Activated T-cell treated with anti-CD3 and anti-CD28 coated beads, Interleukin-2, amount 50 U/mL, for 72 hours (primary cell): ENCODE measurements at regions not wholly inside any gene's neighbourhood (a gene's known extent, or its start where the extent isn't known, plus 50 kb on each side); places are given as distances from the start of the nearest gene placed in this dataset.

Experiments used
- ATAC-seq, 2 donors: fragments of 150-1000 bp; cut with Tn5 transposase; replicated peaks in 1 of 2; 2 replicates each; pipeline ENCODE4 v1.10.0; 2021; ENCODE audit warnings: moderate library complexity in 2 of 2, mild to moderate bottlenecking in 1 of 2
- DNase-seq, 2 donors: peaks; one replicate each; pipeline ENCODE4 v3.0.0; 2021 to 2022; ENCODE audit warnings: mixed read lengths in 1 of 2
- H3K27ac Mint-ChIP-seq: one replicate; pipeline ENCODE4 v1.8.0; 2022; ENCODE audit warnings: mild to moderate bottlenecking, moderate library complexity, mixed read lengths
- H3K27me3 Mint-ChIP-seq: one replicate; pipeline ENCODE4 v1.8.0; 2022; ENCODE audit warnings: low read depth, mixed read lengths
- H3K36me3 Mint-ChIP-seq, 2 donors: one replicate each; pipeline ENCODE4 v1.8.0; 2022; ENCODE audit warnings: mixed read lengths in 2 of 2, mild to moderate bottlenecking in 1 of 2; ENCODE audit not compliant: insufficient read depth in 2 of 2
- H3K4me1 Mint-ChIP-seq: one replicate; pipeline ENCODE4 v1.8.0; 2022; ENCODE audit warnings: low read depth, mixed read lengths
- H3K4me3 Mint-ChIP-seq, 2 donors: one replicate each; pipeline ENCODE4 v1.8.0; 2022; ENCODE audit warnings: mild to moderate bottlenecking in 2 of 2, mixed read lengths in 2 of 2, moderate library complexity in 2 of 2
- H3K9me3 Mint-ChIP-seq, 2 donors: one replicate each; pipeline ENCODE4 v1.8.0; 2022; ENCODE audit warnings: mixed read lengths in 2 of 2

DNA sequence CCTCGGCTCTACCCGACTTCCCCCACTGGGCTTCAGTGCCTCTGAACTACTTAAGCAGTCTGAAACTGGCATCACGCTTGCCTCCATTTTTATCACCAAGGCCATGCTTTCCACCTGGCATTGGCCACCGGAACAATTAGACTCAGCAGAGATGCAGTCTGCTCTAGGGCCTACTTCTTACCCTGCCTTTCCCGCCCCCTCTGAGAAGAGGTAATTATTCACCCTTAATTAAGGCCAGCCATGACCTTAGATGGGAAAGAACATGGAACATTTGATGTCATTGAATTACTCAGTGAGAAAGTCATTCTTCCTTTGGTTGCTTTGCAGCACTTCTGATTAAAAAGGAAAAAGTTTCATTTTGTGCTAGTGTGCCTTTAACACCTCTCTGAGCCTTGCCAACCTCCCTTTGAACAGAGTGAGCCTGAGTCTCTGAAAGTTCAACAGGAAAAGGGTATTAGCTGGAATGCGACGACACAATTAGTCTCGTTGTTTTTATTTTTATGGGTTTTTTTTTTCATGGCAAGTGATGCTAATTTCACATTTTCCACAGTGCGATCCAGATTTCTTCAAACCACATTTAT is 60.9 kb upstream of the TNRC6A start:
- Mint-ChIP-seq H3K27me3 (peaks cover 20% of the 10 kb centered on the region), H3K9me3 (no peaks in the 10 kb centered on the region), H3K4me3 (peak overlapping the region; percentile 78 to 79), H3K27ac (peak overlapping the region; percentile 93), H3K4me1 (peaks cover 74% of the 10 kb centered on the region), H3K36me3 (no peaks in the 10 kb centered on the region)
- peak; percentile 51 to 61 for DNase-seq
- peak; percentile 71 to 73 for ATAC-seq

DNA sequence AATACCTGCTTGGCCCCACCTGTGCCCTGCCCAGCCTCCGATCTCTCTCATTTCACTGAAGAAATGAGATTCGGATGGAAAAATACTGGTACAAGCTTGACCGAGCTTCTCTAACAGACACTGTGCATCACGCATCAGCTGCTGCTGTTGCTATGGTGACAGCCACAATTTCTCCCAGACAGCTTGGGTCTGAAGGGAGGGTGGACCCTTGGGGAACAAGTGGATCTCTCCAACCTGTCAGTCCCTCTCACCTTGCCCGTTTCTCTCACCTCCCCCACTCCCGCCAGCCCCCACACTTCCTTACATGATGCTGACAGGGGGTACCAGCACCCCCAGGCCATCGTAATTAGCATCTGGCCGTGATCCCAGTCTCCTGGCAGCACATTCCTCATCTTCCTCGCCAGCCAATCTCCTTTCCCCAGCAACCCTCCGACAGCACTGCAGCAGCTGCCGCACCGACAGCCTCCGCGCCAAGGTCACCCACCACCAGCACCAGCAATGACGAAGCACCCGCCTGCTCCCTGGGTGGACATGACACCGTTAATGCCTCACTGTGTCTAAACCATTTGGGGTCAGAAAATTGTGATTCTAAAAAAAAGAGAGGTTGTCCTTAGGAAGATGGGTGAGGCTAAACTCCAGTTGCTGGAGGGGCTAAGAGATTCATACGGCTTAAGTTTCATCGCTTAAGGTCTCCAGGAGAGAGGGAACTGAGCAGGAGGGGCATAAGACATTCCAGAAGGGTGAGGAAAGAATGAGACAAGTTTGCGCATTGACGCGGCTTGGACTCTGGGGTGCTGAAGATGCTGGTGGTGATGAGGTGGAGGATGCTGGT is 58.6 kb upstream of the TNRC6A start:
- peak overlapping the region; percentile 90 for H3K27ac Mint-ChIP-seq
- no peaks in the 10 kb centered on the region for H3K9me3 Mint-ChIP-seq
- no peaks in the 10 kb centered on the region for H3K36me3 Mint-ChIP-seq
- peak in 1 of 2 donors; percentile 14 for DNase-seq
- H3K4me3 Mint-ChIP-seq = peak overlapping the region; percentile 21 to 49
- peaks cover 23% of the 10 kb centered on the region for H3K27me3 Mint-ChIP-seq
- ATAC-seq = no peak
- peaks cover 55% of the 10 kb centered on the region for H3K4me1 Mint-ChIP-seq

DNA sequence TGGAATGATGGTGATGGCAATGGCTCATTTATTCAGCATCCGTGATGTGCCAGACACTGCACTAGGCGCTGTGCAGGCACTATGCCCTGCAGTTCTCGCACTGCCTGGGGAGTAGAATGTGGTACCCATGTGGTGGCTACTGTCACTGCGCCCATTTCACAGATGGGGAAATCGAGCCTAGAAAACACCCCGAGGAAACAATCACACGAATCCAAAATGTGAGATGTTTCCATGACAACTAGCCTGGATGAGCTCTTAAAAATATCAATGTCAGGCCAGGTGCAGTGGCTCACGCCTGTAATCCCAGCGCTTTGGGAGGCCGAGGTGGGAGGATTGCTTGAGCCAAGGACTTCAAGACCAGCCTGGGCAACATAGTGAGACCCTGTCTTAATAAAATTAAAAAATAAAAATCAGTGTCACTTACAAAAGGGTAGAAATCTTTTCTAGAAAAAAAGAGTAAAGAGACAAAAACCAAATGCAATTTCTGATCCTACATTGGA is 57.9 kb upstream of the TNRC6A start:
- Mint-ChIP-seq H3K9me3 (no peaks in the 10 kb centered on the region), H3K4me3 (no peak overlapping the region), H3K36me3 (no peaks in the 10 kb centered on the region), H3K27ac (no peak overlapping the region), H3K4me1 (peaks cover 52% of the 10 kb centered on the region), H3K27me3 (peaks cover 26% of the 10 kb centered on the region)
- DNase-seq (no peak), ATAC-seq (no peak)

DNA sequence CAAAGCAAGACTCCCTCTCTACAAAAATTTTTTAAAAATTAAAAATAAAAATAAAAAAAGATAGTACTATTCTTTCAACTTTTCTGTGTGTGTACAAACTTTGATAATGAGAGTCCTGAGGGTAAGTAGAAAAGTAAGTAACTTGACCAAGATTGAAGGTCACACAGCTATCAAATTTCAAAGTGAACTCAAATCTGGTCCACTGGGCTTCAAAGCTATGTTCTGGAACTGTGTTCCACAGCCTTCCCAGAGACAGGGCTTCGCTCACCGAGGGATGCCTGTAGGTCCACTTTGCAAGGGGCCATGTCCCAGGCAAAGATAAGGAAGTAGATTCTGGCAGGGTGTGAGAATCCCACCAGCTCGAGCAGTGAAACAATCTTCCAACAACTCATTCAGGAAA is 56.3 kb upstream of the TNRC6A start:
- Mint-ChIP-seq H3K27me3 (peaks cover 34% of the 10 kb centered on the region), H3K27ac (no peak overlapping the region), H3K36me3 (no peaks in the 10 kb centered on the region), H3K4me3 (no peak overlapping the region), H3K9me3 (no peaks in the 10 kb centered on the region), H3K4me1 (peaks cover 35% of the 10 kb centered on the region)
- DNase-seq = no peak
- ATAC-seq = no peak

DNA sequence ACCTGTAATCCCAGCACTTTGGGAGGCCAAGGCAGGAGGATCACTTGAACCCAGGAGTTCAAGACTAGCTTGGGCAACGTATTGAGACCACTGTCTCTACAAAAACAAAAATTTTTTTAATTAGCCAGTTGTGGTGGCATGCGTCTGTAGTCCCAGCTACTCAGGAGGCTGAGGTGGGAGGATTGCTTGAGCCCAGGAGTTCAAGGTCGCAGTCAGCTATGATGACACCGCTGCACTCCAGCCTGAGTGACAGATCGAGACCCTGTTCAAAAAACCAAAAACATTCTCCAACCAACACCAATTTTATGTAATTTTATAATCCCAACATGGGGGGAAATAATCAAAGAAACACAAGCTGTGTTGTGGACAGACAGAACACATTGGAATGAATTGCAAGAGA is 54.6 kb upstream of the TNRC6A start:
- Mint-ChIP-seq H3K27ac (no peak overlapping the region), H3K4me1 (peaks cover 19% of the 10 kb centered on the region), H3K9me3 (no peaks in the 10 kb centered on the region), H3K36me3 (no peaks in the 10 kb centered on the region), H3K27me3 (peaks cover 34% of the 10 kb centered on the region), H3K4me3 (no peak overlapping the region)
- DNase-seq (no peak), ATAC-seq (no peak)

DNA sequence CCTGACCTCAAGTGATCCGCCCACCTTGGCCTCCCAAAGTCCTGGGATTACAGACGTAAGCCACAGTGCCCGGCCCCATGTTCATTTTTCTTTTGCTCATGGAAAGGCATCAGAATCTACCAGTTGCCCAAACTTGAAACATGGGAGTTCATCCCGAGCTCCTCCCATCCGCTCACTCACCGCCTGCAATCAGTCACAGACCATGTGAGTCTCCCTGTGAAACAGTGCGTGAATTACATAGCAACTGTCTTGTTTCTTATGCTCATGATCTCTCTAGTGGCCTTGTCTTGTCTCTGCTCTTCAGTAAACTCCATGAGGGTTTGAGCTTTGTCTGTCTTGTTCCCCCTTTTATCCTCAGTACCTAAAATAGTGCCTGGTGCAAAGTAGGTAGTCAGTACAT is 52.1 kb upstream of the TNRC6A start:
- Mint-ChIP-seq H3K27me3 (peaks cover 26% of the 10 kb centered on the region), H3K4me1 (no peaks in the 10 kb centered on the region), H3K4me3 (no peak overlapping the region), H3K27ac (no peak overlapping the region), H3K9me3 (no peaks in the 10 kb centered on the region), H3K36me3 (peaks cover 0 to 2% of the 10 kb centered on the region in 2 donors)
- DNase-seq (no peak), ATAC-seq (no peak)
